SK-N-SH (cell line): ENCODE measurements at regions not wholly inside any gene's neighbourhood (a gene's known extent, or its start where the extent isn't known, plus 50 kb on each side); places are given as distances from the start of the nearest gene placed in this dataset.

ENCODE experiments used
- CTCF ChIA-PET: fragments of 300-600, 350-600 bp; formaldehyde crosslinking; extraction: SDS; loops from one replicate; lab custom pipeline; 2021; lab: Yijun Ruan, JAX
- POLR2A ChIA-PET: fragments of 350-600 bp; sonication (Branson Sonifier 250); formaldehyde crosslinking; extraction: SDS; loops from one replicate; lab custom pipeline; 2020; ENCODE audit warnings: antibody characterized with exemption, inconsistent platforms; lab: Yijun Ruan, JAX
- DNase-seq: peaks from one replicate; pipeline ENCODE4 v3.0.0; 2012
- H2AFZ ChIP-seq: fragments of 200-600 bp; sonication (generic); 2 replicates; pipeline ENCODE4 v1.8.1; 2016; ENCODE audit warnings: antibody characterized with exemption, mild to moderate bottlenecking, low read depth
- H3F3A ChIP-seq: fragments of 200-600 bp; sonication (generic); replicated peaks from 2 replicates; pipeline ENCODE3; 2016; ENCODE audit warnings: antibody characterized with exemption, mild to moderate bottlenecking; ENCODE audit not compliant: insufficient read depth
- H3K27ac ChIP-seq, 2 experiments: fragments of 200-500 bp in 1 of 2; fragments of 200-600 bp in 1 of 2; sonication (Bioruptor generic) in 1 of 2; sonication (generic), shearing (Covaris generic) in 1 of 2; 2 replicates each; pipeline versions ENCODE4 v1.5.1 to v1.6.1; 2014 to 2016; ENCODE audit warnings: low read depth in 2 of 2, inconsistent platforms in 1 of 2, low read length in 1 of 2, mild to moderate bottlenecking in 1 of 2, mixed read lengths in 1 of 2
- H3K27me3 ChIP-seq: fragments of 200-600 bp; sonication (generic), shearing (Covaris generic); 2 replicates; pipeline ENCODE4 v1.6.1; 2016; ENCODE audit warnings: mixed run types; ENCODE audit not compliant: insufficient read depth
- H3K36me3 ChIP-seq, 2 experiments: fragments of 200-500 bp in 1 of 2; fragments of 200-600 bp in 1 of 2; sonication (Bioruptor generic) in 1 of 2; sonication (generic) in 1 of 2; replicated peaks in 1 of 2; 2 replicates each; pipeline versions ENCODE3 to v1.5.1; 2014 to 2016; ENCODE audit warnings: low read length in 1 of 2, mild to moderate bottlenecking in 1 of 2; ENCODE audit not compliant: insufficient read depth in 2 of 2, control insufficient read depth in 1 of 2
- H3K4me1 ChIP-seq, 2 experiments: fragments of 200-500 bp in 1 of 2; fragments of 200-600 bp in 1 of 2; sonication (Bioruptor generic) in 1 of 2; sonication (generic), shearing (Covaris generic) in 1 of 2; 2 replicates each; pipeline versions ENCODE4 v1.5.1 to v1.6.1; 2014 to 2016; ENCODE audit warnings: low read depth in 1 of 2, low read length in 1 of 2, mixed run types in 1 of 2; ENCODE audit not compliant: insufficient read depth in 2 of 2, control insufficient read depth in 1 of 2
- H3K4me2 ChIP-seq: fragments of 200-600 bp; sonication (generic), shearing (Covaris generic); 2 replicates; pipeline ENCODE4 v1.6.1; 2017; ENCODE audit warnings: mixed run types
- H3K4me3 ChIP-seq, 2 experiments: fragments of 200-500 bp in 1 of 2; fragments of 200-600 bp in 1 of 2; sonication (Bioruptor generic) in 1 of 2; sonication (generic), shearing (Covaris generic) in 1 of 2; 2 replicates each; pipeline versions ENCODE4 v1.5.1 to v1.8.1; 2014 to 2016; ENCODE audit warnings: low read depth in 2 of 2, inconsistent platforms in 1 of 2, low read length in 1 of 2, mild to moderate bottlenecking in 1 of 2, mixed read lengths in 1 of 2, moderate library complexity in 1 of 2
- H3K79me2 ChIP-seq: fragments of 200-600 bp; sonication (generic); 2 replicates; pipeline ENCODE4 v1.8.1; 2017; ENCODE audit warnings: mild to moderate bottlenecking; ENCODE audit not compliant: insufficient read depth
- H3K9ac ChIP-seq: fragments of 200-600 bp; sonication (generic); 2 replicates; pipeline ENCODE4 v1.6.1; 2017; ENCODE audit warnings: mixed run types
- H3K9me2 ChIP-seq: fragments of 200-600 bp; sonication (generic); 2 replicates; pipeline ENCODE4 v1.6.1; 2017; ENCODE audit warnings: mixed run types
- H3K9me3 ChIP-seq: fragments of 200-600 bp; sonication (generic); 2 replicates; pipeline ENCODE4 v1.6.1; 2017; ENCODE audit warnings: mixed run types, mild to moderate bottlenecking, moderate library complexity
- H4K20me1 ChIP-seq: fragments of 200-600 bp; sonication (generic); 2 replicates; pipeline ENCODE4 v1.6.1; 2017; ENCODE audit warnings: mild to moderate bottlenecking, mixed run types; ENCODE audit not compliant: insufficient read depth
- ELF1 ChIP-seq: IDR thresholded peaks from 2 replicates; pipeline ENCODE4 v1.4.0; 2012
- EZH2phosphoT487 ChIP-seq: fragments of 200-600 bp; sonication (generic); IDR thresholded peaks from 2 replicates; pipeline ENCODE4 v1.6.1; 2017; ENCODE audit warnings: low read depth, mixed run types, mild to moderate bottlenecking, antibody characterized with exemption, moderate library complexity, borderline replicate concordance
- FOSL2 ChIP-seq: IDR thresholded peaks from 2 replicates; pipeline ENCODE4 v1.4.0; 2012; ENCODE audit warnings: low read depth, mild to moderate bottlenecking, moderate library complexity, borderline replicate concordance
- FOXJ3 ChIP-seq: sonication (generic); formaldehyde crosslinking; IDR thresholded peaks from 2 replicates; pipeline ENCODE4 v1.5.1; 2020; ENCODE audit warnings: mild to moderate bottlenecking, missing genetic modification reagents
- FOXM1 ChIP-seq: IDR thresholded peaks from 2 replicates; pipeline ENCODE4 v1.4.0; 2012; ENCODE audit warnings: low read depth, mild to moderate bottlenecking
- GABPA ChIP-seq: IDR thresholded peaks from 2 replicates; pipeline ENCODE4 v1.4.0; 2012; ENCODE audit warnings: low read depth, mild to moderate bottlenecking
- MXI1 ChIP-seq: IDR thresholded peaks from 2 replicates; pipeline ENCODE4 v1.6.1; 2012; ENCODE audit warnings: mild to moderate bottlenecking, low read depth, low read length, improper control_type of control experiment
- NFIC ChIP-seq: IDR thresholded peaks from 2 replicates; pipeline ENCODE4 v1.4.0; 2012; ENCODE audit warnings: borderline replicate concordance
- NRF1 ChIP-seq: IDR thresholded peaks from 2 replicates; pipeline ENCODE4 v1.6.1; 2012; ENCODE audit warnings: low read depth, mild to moderate bottlenecking, low read length
- RAD21 ChIP-seq: IDR thresholded peaks from 2 replicates; pipeline ENCODE4 v1.6.1; 2012; ENCODE audit warnings: mild to moderate bottlenecking, low read length
- RCOR1 ChIP-seq: fragments of 150-350 bp; IDR thresholded peaks from 2 replicates; pipeline ENCODE4 v1.6.1; 2017; ENCODE audit warnings: antibody characterized with exemption, low read length
- RFX5 ChIP-seq: IDR thresholded peaks from 2 replicates; pipeline ENCODE4 v1.6.1; 2012; ENCODE audit warnings: mild to moderate bottlenecking, improper control_type of control experiment, low read length
- SMC3 ChIP-seq: IDR thresholded peaks from 2 replicates; pipeline ENCODE4 v1.6.1; 2012; ENCODE audit warnings: low read depth, low read length, improper control_type of control experiment
- TAF1 ChIP-seq: IDR thresholded peaks from 2 replicates; pipeline ENCODE4 v1.6.1; 2012; ENCODE audit warnings: low read depth, mild to moderate bottlenecking, low read length, moderate library complexity, borderline replicate concordance
- YY1 ChIP-seq: IDR thresholded peaks from 2 replicates; pipeline ENCODE4 v1.4.0; 2012; ENCODE audit warnings: low read depth, mild to moderate bottlenecking
- WGBS: methylation state at CpG from one replicate; pipeline ENCODE4 v1.1.6; 2017; ENCODE audit warnings: low lambda C conversion rate; 5-methylcytosine and 5-hydroxymethylcytosine counted together
- TF ChIP-seq, protein P1 (sequence below): fragments of 200-600 bp; sonication (generic); IDR thresholded peaks from 2 replicates; pipeline ENCODE4 v1.6.1; 2017; ENCODE audit warnings: antibody characterized with exemption, mild to moderate bottlenecking, moderate library complexity
- TF ChIP-seq, protein P2 (sequence below): IDR thresholded peaks from 2 replicates; pipeline ENCODE4 v1.6.1; 2012; ENCODE audit warnings: mild to moderate bottlenecking, low read depth, low read length, moderate library complexity
- TF ChIP-seq, protein P3 (sequence below): IDR thresholded peaks from 2 replicates; pipeline ENCODE4 v1.4.0; 2012; ENCODE audit warnings: low read depth

DNA sequence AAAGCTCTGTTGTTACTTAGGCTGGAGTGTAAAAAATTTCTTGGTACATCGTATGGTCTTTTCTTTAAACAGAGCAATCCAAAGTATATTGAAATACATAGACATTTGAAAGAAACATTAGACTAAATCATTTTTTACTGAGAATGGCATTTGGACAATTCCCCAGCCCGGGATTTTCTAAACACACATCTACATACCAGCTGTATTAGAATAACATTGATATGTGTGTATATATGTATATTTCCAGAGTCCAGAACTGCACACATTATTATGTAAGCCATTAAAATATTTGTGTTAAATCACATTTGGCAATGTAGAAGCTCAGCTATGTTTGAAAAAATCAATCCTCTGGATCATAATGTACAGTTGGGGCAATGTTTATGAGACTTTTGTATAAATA lies 1853.6 kb upstream of the LRRTM1 start:
- DNase-seq: no peak
- no peak overlapping the region for H3K4me3 ChIP-seq
- CTCF ChIA-PET: no interaction called here
- TF ChIP-seq TAF1: no peak
- no peak for TF ChIP-seq GABPA
- no peak for TF ChIP-seq FOSL2
- no peak for TF ChIP-seq NRF1
- TF ChIP-seq FOXM1: no peak
- TF ChIP-seq YY1: no peak
- no peak for TF ChIP-seq MXI1
- no peak for TF ChIP-seq RAD21
- TF ChIP-seq RCOR1: no peak
- TF ChIP-seq, protein P1, sequence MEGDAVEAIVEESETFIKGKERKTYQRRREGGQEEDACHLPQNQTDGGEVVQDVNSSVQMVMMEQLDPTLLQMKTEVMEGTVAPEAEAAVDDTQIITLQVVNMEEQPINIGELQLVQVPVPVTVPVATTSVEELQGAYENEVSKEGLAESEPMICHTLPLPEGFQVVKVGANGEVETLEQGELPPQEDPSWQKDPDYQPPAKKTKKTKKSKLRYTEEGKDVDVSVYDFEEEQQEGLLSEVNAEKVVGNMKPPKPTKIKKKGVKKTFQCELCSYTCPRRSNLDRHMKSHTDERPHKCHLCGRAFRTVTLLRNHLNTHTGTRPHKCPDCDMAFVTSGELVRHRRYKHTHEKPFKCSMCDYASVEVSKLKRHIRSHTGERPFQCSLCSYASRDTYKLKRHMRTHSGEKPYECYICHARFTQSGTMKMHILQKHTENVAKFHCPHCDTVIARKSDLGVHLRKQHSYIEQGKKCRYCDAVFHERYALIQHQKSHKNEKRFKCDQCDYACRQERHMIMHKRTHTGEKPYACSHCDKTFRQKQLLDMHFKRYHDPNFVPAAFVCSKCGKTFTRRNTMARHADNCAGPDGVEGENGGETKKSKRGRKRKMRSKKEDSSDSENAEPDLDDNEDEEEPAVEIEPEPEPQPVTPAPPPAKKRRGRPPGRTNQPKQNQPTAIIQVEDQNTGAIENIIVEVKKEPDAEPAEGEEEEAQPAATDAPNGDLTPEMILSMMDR: no peak
- no peak for TF ChIP-seq EZH2phosphoT487
- no peak for TF ChIP-seq SMC3
- no peak for TF ChIP-seq RFX5
- no peak for TF ChIP-seq FOXJ3 (CRISPR knock-in tag)
- no peak for TF ChIP-seq NFIC
- TF ChIP-seq, protein P2, sequence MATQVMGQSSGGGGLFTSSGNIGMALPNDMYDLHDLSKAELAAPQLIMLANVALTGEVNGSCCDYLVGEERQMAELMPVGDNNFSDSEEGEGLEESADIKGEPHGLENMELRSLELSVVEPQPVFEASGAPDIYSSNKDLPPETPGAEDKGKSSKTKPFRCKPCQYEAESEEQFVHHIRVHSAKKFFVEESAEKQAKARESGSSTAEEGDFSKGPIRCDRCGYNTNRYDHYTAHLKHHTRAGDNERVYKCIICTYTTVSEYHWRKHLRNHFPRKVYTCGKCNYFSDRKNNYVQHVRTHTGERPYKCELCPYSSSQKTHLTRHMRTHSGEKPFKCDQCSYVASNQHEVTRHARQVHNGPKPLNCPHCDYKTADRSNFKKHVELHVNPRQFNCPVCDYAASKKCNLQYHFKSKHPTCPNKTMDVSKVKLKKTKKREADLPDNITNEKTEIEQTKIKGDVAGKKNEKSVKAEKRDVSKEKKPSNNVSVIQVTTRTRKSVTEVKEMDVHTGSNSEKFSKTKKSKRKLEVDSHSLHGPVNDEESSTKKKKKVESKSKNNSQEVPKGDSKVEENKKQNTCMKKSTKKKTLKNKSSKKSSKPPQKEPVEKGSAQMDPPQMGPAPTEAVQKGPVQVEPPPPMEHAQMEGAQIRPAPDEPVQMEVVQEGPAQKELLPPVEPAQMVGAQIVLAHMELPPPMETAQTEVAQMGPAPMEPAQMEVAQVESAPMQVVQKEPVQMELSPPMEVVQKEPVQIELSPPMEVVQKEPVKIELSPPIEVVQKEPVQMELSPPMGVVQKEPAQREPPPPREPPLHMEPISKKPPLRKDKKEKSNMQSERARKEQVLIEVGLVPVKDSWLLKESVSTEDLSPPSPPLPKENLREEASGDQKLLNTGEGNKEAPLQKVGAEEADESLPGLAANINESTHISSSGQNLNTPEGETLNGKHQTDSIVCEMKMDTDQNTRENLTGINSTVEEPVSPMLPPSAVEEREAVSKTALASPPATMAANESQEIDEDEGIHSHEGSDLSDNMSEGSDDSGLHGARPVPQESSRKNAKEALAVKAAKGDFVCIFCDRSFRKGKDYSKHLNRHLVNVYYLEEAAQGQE: no peak
- TF ChIP-seq, protein P3, sequence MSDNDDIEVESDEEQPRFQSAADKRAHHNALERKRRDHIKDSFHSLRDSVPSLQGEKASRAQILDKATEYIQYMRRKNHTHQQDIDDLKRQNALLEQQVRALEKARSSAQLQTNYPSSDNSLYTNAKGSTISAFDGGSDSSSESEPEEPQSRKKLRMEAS: no peak
- TF ChIP-seq ELF1: no peak
- TF ChIP-seq, all 33 proteins: peak for 0
- Histone ChIP-seq H3K79me2 (no peaks in the 10 kb centered on the region), H3K9me3 (no peaks in the 10 kb centered on the region), H2AFZ (no peak overlapping the region), H3K36me3 (no peaks in the 10 kb centered on the region), H3K4me2 (no peak overlapping the region), H3K4me1 (no peaks in the 10 kb centered on the region), H3K9ac (no peak overlapping the region), H3K9me2 (no peaks in the 10 kb centered on the region), H4K20me1 (no peaks in the 10 kb centered on the region), H3K27me3 (no peaks in the 10 kb centered on the region), H3F3A (no peaks in the 10 kb centered on the region), H3K27ac (no peak overlapping the region)
- POLR2A ChIA-PET: no interaction called here
- 7% methylated on average over 2 of the region's 2 CpGs for WGBS
